H1 (cell line): ENCODE measurements at regions not wholly inside any gene's neighbourhood (a gene's known extent, or its start where the extent isn't known, plus 50 kb on each side); places are given as distances from the start of the nearest gene placed in this dataset.

Experiments used
- CTCF ChIA-PET: fragments of 300-600 bp; sonication (Branson Sonifier 250); formaldehyde crosslinking; loops from one replicate; lab custom pipeline; 2021; ENCODE audit not compliant: partially characterized antibody; lab: Charles Lee
- POLR2A ChIA-PET: fragments of 300-600 bp; sonication (Branson Sonifier 250); formaldehyde crosslinking; loops from one replicate; lab custom pipeline; 2021; ENCODE audit warnings: inconsistent platforms; ENCODE audit not compliant: partially characterized antibody; lab: Charles Lee
- DNase-seq, 2 experiments: peaks; one replicate each; pipeline versions ENCODE4 v3.0.0 to v3.0.0-alpha.2; 2010 to 2022; ENCODE audit warnings: low spot score in 2 of 2, low read depth in 1 of 2, mixed read lengths in 1 of 2
- FAIRE-seq: peaks from 2 replicates; lab custom pipeline; 2011; peaks lifted over from hg19 to GRCh38; lab: Jason Lieb, UNC
- H2AFZ ChIP-seq: 2 replicates; pipeline ENCODE4 v1.8.1; 2012; ENCODE audit warnings: low read length, inconsistent platforms
- H2AK5ac ChIP-seq: 2 replicates; pipeline ENCODE4 v1.6.1; 2013; ENCODE audit warnings: low read depth, low read length
- H2BK120ac ChIP-seq: replicated peaks from 2 replicates; pipeline ENCODE3; 2013; ENCODE audit warnings: low read depth, low read length, inconsistent platforms
- H2BK12ac ChIP-seq: 2 replicates; pipeline ENCODE4 v1.6.1; 2013; ENCODE audit warnings: low read depth, low read length
- H2BK15ac ChIP-seq: 2 replicates; pipeline ENCODE4 v1.6.1; 2013; ENCODE audit warnings: low read length
- H2BK20ac ChIP-seq: 2 replicates; pipeline ENCODE4 v1.6.1; 2013; ENCODE audit warnings: low read length
- H2BK5ac ChIP-seq: 2 replicates; pipeline ENCODE4 v1.6.1; 2013; ENCODE audit warnings: low read depth, low read length
- H3K14ac ChIP-seq: 2 replicates; pipeline ENCODE4 v1.6.1; 2013; ENCODE audit warnings: inconsistent platforms; ENCODE audit not compliant: insufficient read length
- H3K18ac ChIP-seq: 2 replicates; pipeline ENCODE4 v1.6.1; 2013; ENCODE audit warnings: low read length; ENCODE audit errors: extremely low read depth
- H3K23ac ChIP-seq: 2 replicates; pipeline ENCODE4 v1.6.1; 2013; ENCODE audit warnings: inconsistent platforms; ENCODE audit not compliant: insufficient read length
- H3K23me2 ChIP-seq: 2 replicates; pipeline ENCODE4 v1.6.1; 2013; ENCODE audit warnings: low read depth, low read length
- H3K27ac ChIP-seq: 2 replicates; pipeline ENCODE4 v1.6.1; 2011; ENCODE audit warnings: low read depth, low read length, inconsistent platforms
- H3K27me3 ChIP-seq, 4 experiments: replicated peaks in 1 of 4; 1 replicate in 1 of 4; 2 replicates in 3 of 4; pipeline versions ENCODE4 v1.6.1 to v1.8.1; 2011 to 2013; ENCODE audit warnings: low read length in 3 of 4, mild to moderate bottlenecking in 3 of 4, inconsistent platforms in 2 of 4, mixed read lengths in 2 of 4, moderate library complexity in 1 of 4; ENCODE audit not compliant: control insufficient read depth in 3 of 4, insufficient read depth in 3 of 4; ENCODE audit errors: extremely low read depth in 1 of 4
- H3K36me3 ChIP-seq, 4 experiments: 2 replicates each; pipeline versions ENCODE4 v1.6.1 to v1.8.1; 2011 to 2013; ENCODE audit warnings: mild to moderate bottlenecking in 4 of 4, low read length in 3 of 4, moderate library complexity in 2 of 4, control low read depth in 1 of 4, inconsistent platforms in 1 of 4; ENCODE audit not compliant: insufficient read depth in 4 of 4, control insufficient read depth in 2 of 4
- H3K4ac ChIP-seq: replicated peaks from 2 replicates; pipeline ENCODE3; 2013; ENCODE audit warnings: low read length, low read depth, mixed read lengths, inconsistent platforms; ENCODE audit not compliant: insufficient read length
- H3K4me1 ChIP-seq, 4 experiments: replicated peaks in 1 of 4; 1 replicate in 1 of 4; 2 replicates in 3 of 4; pipeline versions ENCODE4 v1.6.1 to v1.8.1; 2011 to 2013; ENCODE audit warnings: low read length in 3 of 4, inconsistent platforms in 2 of 4, mixed read lengths in 1 of 4; ENCODE audit not compliant: insufficient read depth in 4 of 4, control insufficient read depth in 3 of 4
- H3K4me2 ChIP-seq, 2 experiments: 2 replicates each; pipeline versions ENCODE4 v1.6.1 to v1.8.1; 2011 to 2013; ENCODE audit warnings: low read depth in 2 of 2, low read length in 2 of 2, control low read depth in 1 of 2, inconsistent platforms in 1 of 2, mild to moderate bottlenecking in 1 of 2; ENCODE audit not compliant: insufficient read depth in 1 of 2
- H3K4me3 ChIP-seq, 4 experiments: fragments of 200-600, 300-600 bp in 1 of 4; sonication (generic), shearing (Covaris generic), sonication (Bioruptor Twin) in 1 of 4; 2 replicates each; pipeline versions ENCODE4 v1.5.1 to v1.8.1; 2011 to 2016; ENCODE audit warnings: low read length in 4 of 4, low read depth in 3 of 4, control low read depth in 2 of 4, inconsistent platforms in 2 of 4, mild to moderate bottlenecking in 2 of 4, mixed read lengths in 1 of 4, moderate library complexity in 1 of 4; ENCODE audit not compliant: insufficient read depth in 2 of 4; ENCODE audit errors: extremely low read depth in 1 of 4
- H3K56ac ChIP-seq: replicated peaks from 2 replicates; pipeline ENCODE3; 2013; ENCODE audit warnings: low read depth, mild to moderate bottlenecking, mixed read lengths, low read length, inconsistent platforms; ENCODE audit not compliant: insufficient read length
- H3K79me1 ChIP-seq: 2 replicates; pipeline ENCODE4 v1.6.1; 2013; ENCODE audit warnings: low read depth, low read length, control low read depth
- H3K79me2 ChIP-seq, 2 experiments: 2 replicates each; pipeline versions ENCODE4 v1.6.1 to v1.8.1; 2012 to 2013; ENCODE audit warnings: low read length in 2 of 2, mild to moderate bottlenecking in 2 of 2, inconsistent platforms in 1 of 2; ENCODE audit not compliant: insufficient read depth in 2 of 2, control insufficient read depth in 1 of 2
- H3K9ac ChIP-seq, 4 experiments: replicated peaks in 1 of 4; 1 replicate in 1 of 4; 2 replicates in 3 of 4; pipeline versions ENCODE4 v1.6.1 to v1.8.1; 2011 to 2013; ENCODE audit warnings: low read depth in 3 of 4, low read length in 3 of 4, control low read depth in 2 of 4, mild to moderate bottlenecking in 2 of 4, moderate library complexity in 2 of 4, inconsistent platforms in 1 of 4; ENCODE audit errors: extremely low read depth in 1 of 4
- H3K9me3 ChIP-seq, 2 experiments: 2 replicates each; pipeline versions ENCODE4 v1.6.1 to v1.8.1; 2012 to 2013; ENCODE audit warnings: mild to moderate bottlenecking in 2 of 2, moderate library complexity in 2 of 2, control low read depth in 1 of 2, inconsistent platforms in 1 of 2, low read depth in 1 of 2, low read length in 1 of 2, mixed read lengths in 1 of 2; ENCODE audit not compliant: insufficient read depth in 2 of 2
- H4K20me1 ChIP-seq, 2 experiments: replicated peaks in 1 of 2; 2 replicates each; pipeline versions ENCODE3 to v1.8.1; 2011 to 2013; ENCODE audit warnings: inconsistent platforms in 2 of 2, low read length in 2 of 2, mild to moderate bottlenecking in 1 of 2; ENCODE audit not compliant: insufficient read depth in 2 of 2, control insufficient read depth in 1 of 2
- H4K5ac ChIP-seq: 2 replicates; pipeline ENCODE4 v1.6.1; 2013; ENCODE audit warnings: low read length, low read depth, mixed read lengths, inconsistent platforms; ENCODE audit not compliant: insufficient read length
- H4K8ac ChIP-seq: 2 replicates; pipeline ENCODE4 v1.8.0; 2013; ENCODE audit warnings: mild to moderate bottlenecking, moderate library complexity, low read length, inconsistent platforms; ENCODE audit not compliant: insufficient read depth; ENCODE audit errors: extremely low read depth
- H4K91ac ChIP-seq: replicated peaks from 2 replicates; pipeline ENCODE3; 2013; ENCODE audit warnings: low read length, mixed read lengths, inconsistent platforms; ENCODE audit not compliant: insufficient read length
- CBX5 ChIP-seq: fragments of 300-800, 300-1000 bp; sonication (generic); IDR thresholded peaks from 2 replicates; pipeline ENCODE4 v1.7.1; 2016; ENCODE audit warnings: antibody characterized with exemption, low read length, low read depth
- CEBPB ChIP-seq: IDR thresholded peaks from 2 replicates; pipeline ENCODE4 v1.6.1; 2012; ENCODE audit warnings: low read depth, low read length
- GTF2F1 ChIP-seq: IDR thresholded peaks from 2 replicates; pipeline ENCODE4 v1.6.1; 2012; ENCODE audit warnings: low read depth, low read length, improper control_type of control experiment, borderline replicate concordance
- HDAC6 ChIP-seq: IDR thresholded peaks from one replicate; pipeline ENCODE4 v1.7.1; 2012; ENCODE audit warnings: low read depth, mild to moderate bottlenecking, inconsistent platforms, low read length, moderate library complexity
- JUN ChIP-seq: IDR thresholded peaks from 2 replicates; pipeline ENCODE4 v1.6.1; 2011; ENCODE audit warnings: low read depth, mild to moderate bottlenecking, improper control_type of control experiment, low read length
- KDM5A ChIP-seq: fragments of 200-600 bp; IDR thresholded peaks from 2 replicates; pipeline ENCODE4 v1.7.1; 2012; ENCODE audit warnings: mild to moderate bottlenecking, low read length, inconsistent platforms, mixed read lengths
- NANOG ChIP-seq: IDR thresholded peaks from 2 replicates; pipeline ENCODE4 v1.6.1; 2011; ENCODE audit warnings: low read length, low read depth, mild to moderate bottlenecking, inconsistent platforms; ENCODE audit not compliant: insufficient read depth, poor library complexity, severe bottlenecking
- POLR2AphosphoS5 ChIP-seq: IDR thresholded peaks from 2 replicates; pipeline ENCODE4 v1.6.1; 2011; ENCODE audit warnings: low read depth, low read length
- RAD21 ChIP-seq, 2 experiments: IDR thresholded peaks in 1 of 2; conservative IDR thresholded peaks in 1 of 2; 2 replicates each; pipeline ENCODE4 v1.6.1; 2011; ENCODE audit warnings: low read depth in 2 of 2, low read length in 2 of 2, improper control_type of control experiment in 1 of 2, inconsistent platforms in 1 of 2, mild to moderate bottlenecking in 1 of 2, moderate library complexity in 1 of 2
- RBBP5 ChIP-seq: IDR thresholded peaks from 2 replicates; pipeline ENCODE4 v1.7.1; 2012; ENCODE audit warnings: low read depth, mild to moderate bottlenecking, inconsistent platforms, low read length, moderate library complexity, borderline replicate concordance
- SAP30 ChIP-seq: fragments of 300-600 bp; sonication (generic); IDR thresholded peaks from 2 replicates; pipeline ENCODE4 v1.7.1; 2012; ENCODE audit warnings: low read length, moderate library complexity, mild to moderate bottlenecking, inconsistent platforms; ENCODE audit not compliant: insufficient read depth, insufficient replicate concordance
- SIX5 ChIP-seq: IDR thresholded peaks from 2 replicates; pipeline ENCODE4 v1.6.1; 2011; ENCODE audit warnings: mild to moderate bottlenecking, low read depth, low read length
- SP1 ChIP-seq: IDR thresholded peaks from 2 replicates; pipeline ENCODE4 v1.6.1; 2011; ENCODE audit warnings: low read depth, low read length
- TAF1 ChIP-seq: IDR thresholded peaks from 2 replicates; pipeline ENCODE4 v1.6.1; 2011; ENCODE audit warnings: mild to moderate bottlenecking, low read depth, low read length
- TEAD4 ChIP-seq: IDR thresholded peaks from 2 replicates; pipeline ENCODE4 v1.6.1; 2012; ENCODE audit warnings: low read depth, low read length, inconsistent platforms, mixed read lengths
- WGBS, 2 experiments: shearing (Covaris generic) in 1 of 2; methylation state at CpG; one replicate each; pipeline versions ENCODE4 v1.1.6 to v1.1.7; 2013 to 2015; ENCODE audit warnings: low lambda C conversion rate in 2 of 2, mixed read lengths in 2 of 2, inconsistent platforms in 1 of 2, low coverage in 1 of 2, missing lambda C conversion rate in 1 of 2; ENCODE audit not compliant: insufficient replicate concordance in 2 of 2, insufficient coverage in 1 of 2, insufficient read length in 1 of 2; ENCODE audit errors: extremely low coverage in 1 of 2, missing lambda C conversion rate in 1 of 2; 5-methylcytosine and 5-hydroxymethylcytosine counted together

- H3K27ac ChIP-seq: no peak overlapping the region
- H3K56ac ChIP-seq: no peak overlapping the region
- DNase-seq (no peak), FAIRE-seq (no peak)
- WGBS, 2 experiments: 93% methylated on average over 2 of the region's 2 CpGs; no CpG with 5 or more reads in 1 of the 2 experiments
- H4K91ac ChIP-seq: no peak overlapping the region
- H3K23ac ChIP-seq: no peak overlapping the region
- H3K79me2 ChIP-seq: no peaks in the 10 kb centered on the region
- no peak overlapping the region for H4K8ac ChIP-seq
- H3K4me1 ChIP-seq: no peaks in the 10 kb centered on the region
- H3K23me2 ChIP-seq: no peaks in the 10 kb centered on the region
- no peak overlapping the region for H3K18ac ChIP-seq
- H2BK20ac ChIP-seq: no peak overlapping the region
- H3K4me3 ChIP-seq: no peak overlapping the region
- ChIA-PET POLR2A (no interaction called here), CTCF (interaction anchor here (1.7 kb wide), 1 partner anchor 78 kb away, joined by 4 read pairs; no protein-coding TSS in a partner anchor)
- no peaks in the 10 kb centered on the region for H3K27me3 ChIP-seq
- H2BK5ac ChIP-seq: no peak overlapping the region
- no peak overlapping the region for H2AFZ ChIP-seq
- peaks cover 0 to 3% of the 10 kb centered on the region in 2 experiments; a peak in 1 of 4 replicates for H3K9me3 ChIP-seq
- no peak overlapping the region for H3K14ac ChIP-seq
- no peak overlapping the region for H2BK15ac ChIP-seq
- no peak overlapping the region for H2BK120ac ChIP-seq
- H4K20me1 ChIP-seq: no peaks in the 10 kb centered on the region
- H3K9ac ChIP-seq: no peak overlapping the region
- no peak overlapping the region for H4K5ac ChIP-seq
- no peaks in the 10 kb centered on the region for H3K79me1 ChIP-seq
- H2AK5ac ChIP-seq: no peak overlapping the region
- H3K4ac ChIP-seq: no peak overlapping the region
- no peak overlapping the region for H2BK12ac ChIP-seq
- H3K4me2 ChIP-seq: no peak overlapping the region
- H3K36me3 ChIP-seq: no peaks in the 10 kb centered on the region
- no peak for TF ChIP-seq HDAC6
- TF ChIP-seq KDM5A: no peak
- no peak for TF ChIP-seq CBX5
- TF ChIP-seq SIX5: no peak
- TF ChIP-seq POLR2AphosphoS5: no peak
- TF ChIP-seq NANOG: no peak
- no peak for TF ChIP-seq JUN
- no peak for TF ChIP-seq RBBP5
- no peak for TF ChIP-seq CEBPB
- TF ChIP-seq GTF2F1: no peak
- no peak for TF ChIP-seq SAP30
- no peak for TF ChIP-seq RAD21 (IDR thresholded peaks at IDR 0.05 in 1 of 2, conservative IDR thresholded peaks at IDR 0.05 in 1 of 2; ENCODE audit: low read depth in 2 of 2, low read length in 2 of 2)
- no peak for TF ChIP-seq SP1
- no peak for TF ChIP-seq TAF1
- TF ChIP-seq TEAD4: no peak
Measured at GRCh38 chr14:48614003-48614402, 938.6 kb upstream of the MDGA2 start.
